Tibial nerve (tissue), 4 donors: ENCODE measurements at regions not wholly inside any gene's neighbourhood (a gene's known extent, or its start where the extent isn't known, plus 50 kb on each side); places are given as distances from the start of the nearest gene placed in this dataset.

Experiments used
- CTCF ChIP-seq, 5 experiments: fragments of 200-600 bp in 3 of 5; fragments of 450-650 bp in 2 of 5; sonication (generic) in 3 of 5; IDR thresholded peaks; one replicate each; pipeline ENCODE4 v1.5.1; 2016 to 2019; ENCODE audit warnings: antibody characterized with exemption in 5 of 5, mild to moderate bottlenecking in 3 of 5, moderate library complexity in 2 of 5
- EP300 ChIP-seq, 2 donors: sonication (generic); formaldehyde crosslinking; IDR thresholded peaks; one replicate each; pipeline ENCODE4 v1.6.1; 2017; ENCODE audit warnings: antibody characterized with exemption in 2 of 2, mild to moderate bottlenecking in 1 of 2
- POLR2A ChIP-seq, 2 donors: fragments of 450-650 bp; IDR thresholded peaks; one replicate each; pipeline ENCODE4 v1.6.1; 2017; ENCODE audit warnings: antibody characterized with exemption in 2 of 2, mild to moderate bottlenecking in 2 of 2, moderate library complexity in 2 of 2

GRCh38 chr16:50469121-50469743, 79.0 kb upstream of the NKD1 start:
- TF ChIP-seq CTCF (IDR thresholded peaks at IDR 0.05): no peak
- no peak for TF ChIP-seq POLR2A (IDR thresholded peaks at IDR 0.05)
- TF ChIP-seq EP300 (IDR thresholded peaks at IDR 0.05): no peak
